BJ (cell line): ENCODE measurements at regions not wholly inside any gene's neighbourhood (a gene's known extent, or its start where the extent isn't known, plus 50 kb on each side); places are given as distances from the start of the nearest gene placed in this dataset.

Experiments
- CTCF ChIA-PET: fragments of 350-600 bp; formaldehyde crosslinking; extraction: SDS; loops from one replicate; lab custom pipeline; 2021; ENCODE audit warnings: antibody characterized with exemption, inconsistent platforms; lab: Yijun Ruan, JAX
- POLR2A ChIA-PET: fragments of 300-600 bp; sonication (Branson Sonifier 250); formaldehyde crosslinking; extraction: SDS; loops from one replicate; lab custom pipeline; 2021; ENCODE audit warnings: antibody characterized with exemption; lab: Charles Lee
- DNase-seq: peaks from one replicate; pipeline ENCODE4 v3.0.0-alpha.2; 2011; ENCODE audit warnings: low read depth
- H3K27me3 ChIP-seq: 2 replicates; pipeline ENCODE4 v1.6.0; 2011; ENCODE audit warnings: low read length; ENCODE audit not compliant: control insufficient read depth, insufficient read depth
- H3K36me3 ChIP-seq: 2 replicates; pipeline ENCODE4 v1.5.1; 2011; ENCODE audit warnings: low read length; ENCODE audit not compliant: control insufficient read depth, insufficient read depth
- H3K4me3 ChIP-seq: 2 replicates; pipeline ENCODE4 v1.5.1; 2011; ENCODE audit warnings: low read depth, mild to moderate bottlenecking, control low read depth, low read length
- TF ChIP-seq, protein P1 (sequence below): IDR thresholded peaks from 2 replicates; pipeline ENCODE4 v1.5.1; 2011; ENCODE audit warnings: low read depth, mild to moderate bottlenecking, control low read depth, inconsistent platforms, low read length, moderate library complexity; ENCODE audit not compliant: insufficient read depth

DNA sequence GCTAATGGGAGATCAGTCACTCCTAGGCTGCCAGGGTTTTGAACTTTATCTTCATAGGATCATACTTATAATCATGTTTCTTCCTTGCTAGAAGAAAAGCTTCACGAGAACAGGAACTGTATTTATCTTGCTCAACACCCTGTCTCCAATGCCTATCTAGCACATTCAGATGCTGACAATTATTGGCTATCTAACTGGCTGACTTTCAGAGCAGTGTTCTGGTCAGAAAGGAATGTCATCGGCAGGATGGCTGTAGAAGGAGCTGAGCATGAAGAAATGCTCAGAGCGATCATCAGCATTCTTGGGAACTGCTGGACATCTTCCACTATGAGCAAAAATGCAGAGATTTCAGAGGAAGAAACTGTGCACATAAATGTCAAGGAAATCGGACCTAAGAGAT lies 628.0 kb upstream of the NRSN1 start:
- TF ChIP-seq, protein P1, sequence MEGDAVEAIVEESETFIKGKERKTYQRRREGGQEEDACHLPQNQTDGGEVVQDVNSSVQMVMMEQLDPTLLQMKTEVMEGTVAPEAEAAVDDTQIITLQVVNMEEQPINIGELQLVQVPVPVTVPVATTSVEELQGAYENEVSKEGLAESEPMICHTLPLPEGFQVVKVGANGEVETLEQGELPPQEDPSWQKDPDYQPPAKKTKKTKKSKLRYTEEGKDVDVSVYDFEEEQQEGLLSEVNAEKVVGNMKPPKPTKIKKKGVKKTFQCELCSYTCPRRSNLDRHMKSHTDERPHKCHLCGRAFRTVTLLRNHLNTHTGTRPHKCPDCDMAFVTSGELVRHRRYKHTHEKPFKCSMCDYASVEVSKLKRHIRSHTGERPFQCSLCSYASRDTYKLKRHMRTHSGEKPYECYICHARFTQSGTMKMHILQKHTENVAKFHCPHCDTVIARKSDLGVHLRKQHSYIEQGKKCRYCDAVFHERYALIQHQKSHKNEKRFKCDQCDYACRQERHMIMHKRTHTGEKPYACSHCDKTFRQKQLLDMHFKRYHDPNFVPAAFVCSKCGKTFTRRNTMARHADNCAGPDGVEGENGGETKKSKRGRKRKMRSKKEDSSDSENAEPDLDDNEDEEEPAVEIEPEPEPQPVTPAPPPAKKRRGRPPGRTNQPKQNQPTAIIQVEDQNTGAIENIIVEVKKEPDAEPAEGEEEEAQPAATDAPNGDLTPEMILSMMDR: no peak
- DNase-seq: no peak
- H3K4me3 ChIP-seq: no peak overlapping the region
- POLR2A ChIA-PET: no interaction called here
- H3K27me3 ChIP-seq: no peaks in the 10 kb centered on the region
- CTCF ChIA-PET: no interaction called here
- H3K36me3 ChIP-seq: no peaks in the 10 kb centered on the region

DNA sequence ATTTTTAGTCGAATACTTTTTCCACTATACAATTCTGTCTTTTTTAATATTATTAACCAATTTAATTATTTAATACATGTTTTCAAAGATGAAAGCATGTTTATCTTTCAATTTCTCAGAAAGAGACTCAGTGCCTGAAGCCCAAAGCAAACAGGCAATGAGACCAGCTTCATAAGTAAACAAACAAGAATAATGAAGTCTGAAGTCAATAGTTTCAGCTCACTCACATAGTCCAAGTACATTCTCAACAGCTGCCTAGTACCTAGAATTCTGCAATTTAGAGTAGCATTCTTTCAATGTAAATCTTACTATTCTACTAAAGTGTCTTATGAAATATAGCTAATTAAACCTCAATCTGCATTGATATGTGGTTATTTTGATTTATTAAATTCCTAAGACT lies 626.5 kb upstream of the NRSN1 start:
- no peak for DNase-seq
- no peak overlapping the region for H3K4me3 ChIP-seq
- POLR2A ChIA-PET: no interaction called here
- H3K27me3 ChIP-seq: no peaks in the 10 kb centered on the region
- CTCF ChIA-PET: no interaction called here
- TF ChIP-seq, protein P1: no peak
- no peaks in the 10 kb centered on the region for H3K36me3 ChIP-seq

DNA sequence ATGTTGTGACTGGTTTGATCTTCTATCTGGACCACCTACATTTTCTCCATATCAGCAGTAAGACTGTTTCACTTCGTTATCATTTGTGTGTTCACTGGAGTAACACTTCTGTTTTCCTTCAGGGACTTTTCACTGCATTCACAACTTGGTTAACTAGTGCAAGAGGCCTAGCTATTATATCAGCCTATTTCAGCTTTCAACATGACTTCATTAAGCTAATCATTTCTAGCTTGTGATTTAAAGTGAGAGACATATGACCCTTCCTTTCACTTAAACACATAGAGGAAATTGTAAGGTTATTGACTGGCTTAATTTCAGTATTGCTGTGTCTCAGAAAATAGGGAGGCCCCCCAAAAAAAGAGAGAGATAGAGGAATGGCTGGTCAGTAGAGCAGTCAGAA lies 622.8 kb upstream of the NRSN1 start:
- CTCF ChIA-PET: no interaction called here
- Histone ChIP-seq H3K27me3 (no peaks in the 10 kb centered on the region), H3K4me3 (no peak overlapping the region), H3K36me3 (no peaks in the 10 kb centered on the region)
- TF ChIP-seq, protein P1: no peak
- POLR2A ChIA-PET: no interaction called here
- DNase-seq: no peak

DNA sequence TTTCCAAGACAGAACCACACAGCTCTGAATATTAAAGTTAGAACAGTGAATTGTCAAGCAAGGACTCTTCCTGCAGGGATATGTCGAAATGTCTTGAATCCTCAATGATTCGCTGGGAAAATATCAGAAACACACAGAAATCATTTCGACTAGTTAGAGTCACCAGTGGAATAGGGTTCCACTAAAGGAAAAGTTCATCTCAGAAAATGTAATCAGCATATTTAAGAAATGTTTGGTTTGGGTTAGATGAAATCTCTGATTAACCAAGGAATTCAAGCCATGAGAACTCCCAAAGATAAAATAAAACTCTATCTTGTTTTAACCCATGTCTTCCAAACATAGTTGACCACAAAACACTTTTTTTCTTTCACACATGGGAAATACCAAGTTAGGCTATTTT lies 621.0 kb upstream of the NRSN1 start:
- no peak overlapping the region for H3K4me3 ChIP-seq
- H3K27me3 ChIP-seq: no peaks in the 10 kb centered on the region
- H3K36me3 ChIP-seq: no peaks in the 10 kb centered on the region
- no peak for DNase-seq
- ChIA-PET CTCF (no interaction called here), POLR2A (no interaction called here)
- TF ChIP-seq, protein P1: no peak

DNA sequence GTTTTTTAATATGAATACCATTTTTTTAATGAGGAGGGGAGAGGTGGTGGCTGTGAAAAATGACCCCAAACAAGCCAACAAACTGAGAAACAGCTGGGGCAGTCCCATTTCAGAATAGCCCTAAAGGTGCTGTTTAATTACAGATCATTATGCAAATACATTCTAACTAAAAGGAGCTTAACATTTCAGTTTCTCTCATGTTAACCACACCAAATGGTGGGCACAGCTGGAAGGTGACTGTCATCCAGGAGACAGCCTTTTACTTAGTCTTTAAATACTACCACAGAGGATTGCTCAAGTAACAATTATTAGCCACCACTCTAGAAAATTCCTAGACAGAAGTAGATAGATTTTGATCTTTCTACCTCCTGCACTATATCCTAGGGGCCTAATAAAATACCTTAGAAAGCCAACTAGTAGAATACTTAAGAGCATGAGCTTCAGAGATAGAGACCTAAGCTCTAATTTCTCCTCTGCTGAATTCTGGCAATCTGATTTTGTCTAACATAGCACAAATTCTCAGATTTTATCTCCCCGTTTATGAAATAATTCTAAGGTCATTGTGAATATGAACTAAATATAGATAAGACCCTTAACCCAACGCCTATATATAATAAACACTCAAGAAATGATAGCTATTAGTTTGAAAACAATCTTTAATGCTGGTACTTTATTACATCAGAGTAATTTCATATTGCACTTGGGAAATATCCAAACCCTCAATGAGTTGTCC lies 615.1 kb upstream of the NRSN1 start:
- Histone ChIP-seq H3K27me3 (no peaks in the 10 kb centered on the region), H3K36me3 (no peaks in the 10 kb centered on the region), H3K4me3 (no peak overlapping the region)
- CTCF ChIA-PET: no interaction called here
- DNase-seq: no peak
- TF ChIP-seq, protein P1: no peak
- POLR2A ChIA-PET: no interaction called here
